MCF 10A (cell line): ENCODE measurements at regions not wholly inside any gene's neighbourhood (a gene's known extent, or its start where the extent isn't known, plus 50 kb on each side); places are given as distances from the start of the nearest gene placed in this dataset.

Source experiments
- BruUV-seq: library from RNA; stranded (reverse); fragments of 400-500 nt; replicated peaks from 2 replicates; lab custom pipeline; 2021; lab: Mats Ljungman, UMichigan
- CTCF ChIA-PET: fragments of 300-600 bp; sonication (Branson Sonifier 250); formaldehyde crosslinking; extraction: SDS; loops from one replicate; lab custom pipeline; 2021; ENCODE audit warnings: antibody characterized with exemption, inconsistent platforms; lab: Yijun Ruan, JAX
- POLR2A ChIA-PET: fragments of 300-600, 350-650 bp; sonication (Branson Sonifier 250); formaldehyde crosslinking; extraction: SDS; loops from one replicate; lab custom pipeline; 2020; ENCODE audit warnings: antibody characterized with exemption, inconsistent platforms; lab: Yijun Ruan, JAX
- DNase-seq: peaks from one replicate; pipeline ENCODE4 v3.0.0-alpha.2; 2018; ENCODE audit not compliant: unreplicated experiment
- H3K27ac Mint-ChIP-seq: one replicate; pipeline ENCODE4 v1.8.0; 2022; ENCODE audit warnings: mild to moderate bottlenecking, low read depth, mixed read lengths; ENCODE audit not compliant: unreplicated experiment
- H3K27me3 Mint-ChIP-seq: one replicate; pipeline ENCODE4 v1.8.0; 2022; ENCODE audit warnings: mixed read lengths; ENCODE audit not compliant: insufficient read depth, unreplicated experiment
- H3K36me3 Mint-ChIP-seq: one replicate; pipeline ENCODE4 v1.8.0; 2022; ENCODE audit warnings: mild to moderate bottlenecking, moderate library complexity, mixed read lengths; ENCODE audit not compliant: insufficient read depth, unreplicated experiment
- H3K4me1 Mint-ChIP-seq: one replicate; pipeline ENCODE4 v1.8.0; 2022; ENCODE audit warnings: mixed read lengths; ENCODE audit not compliant: insufficient read depth, unreplicated experiment
- H3K4me3 Mint-ChIP-seq: one replicate; pipeline ENCODE4 v1.8.0; 2022; ENCODE audit warnings: mild to moderate bottlenecking, moderate library complexity, mixed read lengths; ENCODE audit not compliant: unreplicated experiment
- H3K9me3 Mint-ChIP-seq: one replicate; pipeline ENCODE4 v1.8.0; 2022; ENCODE audit warnings: mixed read lengths; ENCODE audit not compliant: unreplicated experiment
- intact Hi-C: fragments of 100-400 bp; cut with micrococcal nuclease; formaldehyde crosslinking; loops from 2 replicates; pipeline ENCODE4 v1.14.1; 2022
- TF ChIP-seq, protein P1 (sequence below): fragments of 200-600 bp; IDR thresholded peaks from one replicate; pipeline ENCODE4 v1.8.0; 2022; ENCODE audit warnings: antibody characterized with exemption, mild to moderate bottlenecking; ENCODE audit not compliant: unreplicated experiment

DNA sequence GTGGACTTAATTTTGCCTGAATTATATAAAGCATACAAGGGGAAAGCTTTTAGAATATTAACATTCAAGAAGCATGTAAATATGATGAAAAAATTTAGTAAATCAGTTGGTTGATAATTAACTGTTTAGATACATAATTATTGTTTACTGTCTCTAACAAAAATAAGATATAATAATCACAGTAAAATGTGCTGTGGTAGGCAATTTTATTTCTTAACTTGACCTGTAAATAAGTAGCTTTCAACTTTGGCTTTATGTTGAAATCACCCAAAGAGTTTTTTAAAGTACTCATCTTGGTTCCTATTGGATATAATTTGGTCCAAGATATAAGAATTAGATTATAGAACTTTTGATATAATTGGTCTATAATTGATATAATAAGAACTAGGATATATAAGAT is 1374.5 kb downstream of the NSUN3 start:
- Mint-ChIP-seq H3K27ac (no peak overlapping the region), H3K4me1 (no peaks in the 10 kb centered on the region), H3K4me3 (no peak overlapping the region), H3K9me3 (no peaks in the 10 kb centered on the region), H3K27me3 (peaks cover 75% of the 10 kb centered on the region), H3K36me3 (no peaks in the 10 kb centered on the region)
- ChIA-PET CTCF (interaction anchor here (1.0 kb wide), 1 partner anchor 54 kb away, joined by 3 read pairs; no protein-coding TSS in a partner anchor), POLR2A (no interaction called here)
- no TSS peak for BruUV-seq
- TF ChIP-seq, protein P1, sequence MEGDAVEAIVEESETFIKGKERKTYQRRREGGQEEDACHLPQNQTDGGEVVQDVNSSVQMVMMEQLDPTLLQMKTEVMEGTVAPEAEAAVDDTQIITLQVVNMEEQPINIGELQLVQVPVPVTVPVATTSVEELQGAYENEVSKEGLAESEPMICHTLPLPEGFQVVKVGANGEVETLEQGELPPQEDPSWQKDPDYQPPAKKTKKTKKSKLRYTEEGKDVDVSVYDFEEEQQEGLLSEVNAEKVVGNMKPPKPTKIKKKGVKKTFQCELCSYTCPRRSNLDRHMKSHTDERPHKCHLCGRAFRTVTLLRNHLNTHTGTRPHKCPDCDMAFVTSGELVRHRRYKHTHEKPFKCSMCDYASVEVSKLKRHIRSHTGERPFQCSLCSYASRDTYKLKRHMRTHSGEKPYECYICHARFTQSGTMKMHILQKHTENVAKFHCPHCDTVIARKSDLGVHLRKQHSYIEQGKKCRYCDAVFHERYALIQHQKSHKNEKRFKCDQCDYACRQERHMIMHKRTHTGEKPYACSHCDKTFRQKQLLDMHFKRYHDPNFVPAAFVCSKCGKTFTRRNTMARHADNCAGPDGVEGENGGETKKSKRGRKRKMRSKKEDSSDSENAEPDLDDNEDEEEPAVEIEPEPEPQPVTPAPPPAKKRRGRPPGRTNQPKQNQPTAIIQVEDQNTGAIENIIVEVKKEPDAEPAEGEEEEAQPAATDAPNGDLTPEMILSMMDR, result no peak
- intact Hi-C loops, result no loop called here
- DNase-seq, result no peak

DNA sequence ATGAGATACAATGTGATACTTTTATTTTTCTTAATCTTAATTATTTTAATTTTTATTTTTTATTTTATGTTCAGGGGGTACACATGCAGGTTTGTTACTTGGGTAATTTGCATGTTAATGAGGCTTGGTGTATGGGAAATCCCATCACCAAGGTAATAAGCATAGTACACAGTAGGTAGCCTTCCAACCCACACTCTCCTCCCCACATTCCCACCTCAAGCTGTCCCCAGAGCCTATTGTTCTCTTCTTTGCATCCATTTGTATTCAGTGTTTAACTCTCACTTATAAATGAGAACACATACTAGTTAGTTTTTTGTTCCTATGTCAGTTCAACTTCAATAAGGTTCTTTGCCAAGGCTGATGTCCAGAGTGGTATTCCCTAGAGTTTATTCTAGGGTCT is 1375.4 kb downstream of the NSUN3 start:
- ChIA-PET CTCF (interaction anchor here (0.9 kb wide), 1 partner anchor 13 kb away, joined by 3 read pairs; no protein-coding TSS in a partner anchor), POLR2A (no interaction called here)
- Mint-ChIP-seq H3K4me3 (no peak overlapping the region), H3K27me3 (peaks cover 79% of the 10 kb centered on the region), H3K9me3 (no peaks in the 10 kb centered on the region), H3K4me1 (no peaks in the 10 kb centered on the region), H3K27ac (no peak overlapping the region), H3K36me3 (no peaks in the 10 kb centered on the region)
- no peak for DNase-seq
- intact Hi-C loops, result no loop called here
- TF ChIP-seq, protein P1, result no peak
- BruUV-seq, result no TSS peak

DNA sequence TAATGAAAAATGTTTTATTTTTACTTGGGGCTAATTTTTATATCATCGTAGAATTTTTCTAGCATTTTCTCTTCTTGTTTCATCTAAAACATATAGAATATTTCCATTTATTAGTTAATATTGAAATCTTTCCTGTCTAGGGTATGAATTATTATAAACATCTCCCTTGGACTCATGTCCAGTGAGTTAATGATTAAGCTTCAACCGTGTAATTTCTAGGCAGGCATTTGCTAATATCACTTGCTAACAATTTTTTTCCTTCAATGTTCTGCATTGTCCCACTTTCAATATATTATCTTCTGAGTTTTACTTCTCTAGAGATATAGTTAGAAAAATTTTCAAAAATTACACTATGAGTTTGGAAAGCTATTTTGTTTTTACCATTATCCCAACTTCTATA is 1371.6 kb upstream of the EPHA6 start:
- intact Hi-C loops, result loop anchor here (10.0 kb wide), 1 partner anchor 458 kb away; no protein-coding TSS in a partner anchor

DNA sequence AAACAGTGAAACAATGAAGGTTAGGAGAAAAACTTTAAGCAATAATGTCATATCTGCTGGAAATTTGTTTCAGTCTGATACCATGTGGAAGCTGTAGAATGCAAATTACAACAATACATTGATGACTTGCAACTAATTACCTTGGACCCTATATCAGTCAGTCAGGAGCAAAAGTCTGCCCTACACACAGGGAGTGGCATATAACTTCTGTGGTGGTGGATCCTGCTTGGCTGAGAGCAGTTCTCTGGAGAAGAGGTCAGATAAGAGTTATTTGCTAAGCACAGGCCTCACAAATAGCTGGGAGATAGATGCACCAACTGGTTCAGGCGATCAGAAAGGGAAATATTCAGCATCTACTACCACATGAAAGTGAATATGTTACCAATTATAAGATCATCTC is 1364.6 kb upstream of the EPHA6 start:
- ChIA-PET CTCF (interaction anchor here (0.5 to 1.1 kb wide), 3 partner anchors 41 to 1087 kb away, joined by 3 to 4 read pairs (median 3); no protein-coding TSS in a partner anchor), POLR2A (no interaction called here)
- no peak overlapping the region for H3K27ac Mint-ChIP-seq
- no peaks in the 10 kb centered on the region for H3K9me3 Mint-ChIP-seq
- TF ChIP-seq, protein P1, result no peak
- intact Hi-C loops, result loop anchor here (10.0 kb wide), 1 partner anchor 465 kb away; no protein-coding TSS in a partner anchor
- no TSS peak for BruUV-seq
- H3K4me3 Mint-ChIP-seq, result no peak overlapping the region
- H3K36me3 Mint-ChIP-seq, result no peaks in the 10 kb centered on the region
- no peak for DNase-seq
- H3K27me3 Mint-ChIP-seq, result peaks cover 85% of the 10 kb centered on the region
- H3K4me1 Mint-ChIP-seq, result no peaks in the 10 kb centered on the region

More for the DNA sequence above, 1371.6 kb upstream of the EPHA6 start:
- H3K4me3 Mint-ChIP-seq, result no peak overlapping the region
- no TSS peak for BruUV-seq
- no peaks in the 10 kb centered on the region for H3K4me1 Mint-ChIP-seq
- no peak overlapping the region for H3K27ac Mint-ChIP-seq
- ChIA-PET CTCF (no interaction called here), POLR2A (no interaction called here)
- H3K9me3 Mint-ChIP-seq, result no peaks in the 10 kb centered on the region
- DNase-seq, result no peak
- H3K36me3 Mint-ChIP-seq, result no peaks in the 10 kb centered on the region
- TF ChIP-seq, protein P1, result no peak
- H3K27me3 Mint-ChIP-seq, result peaks cover 79% of the 10 kb centered on the region
